T-helper 9 cell (primary cell): ENCODE measurements at regions not wholly inside any gene's neighbourhood (a gene's known extent, or its start where the extent isn't known, plus 50 kb on each side); places are given as distances from the start of the nearest gene placed in this dataset.

Experiments used
- DNase-seq: peaks from one replicate; pipeline ENCODE4 v3.0.0-alpha.2; 2020

DNA sequence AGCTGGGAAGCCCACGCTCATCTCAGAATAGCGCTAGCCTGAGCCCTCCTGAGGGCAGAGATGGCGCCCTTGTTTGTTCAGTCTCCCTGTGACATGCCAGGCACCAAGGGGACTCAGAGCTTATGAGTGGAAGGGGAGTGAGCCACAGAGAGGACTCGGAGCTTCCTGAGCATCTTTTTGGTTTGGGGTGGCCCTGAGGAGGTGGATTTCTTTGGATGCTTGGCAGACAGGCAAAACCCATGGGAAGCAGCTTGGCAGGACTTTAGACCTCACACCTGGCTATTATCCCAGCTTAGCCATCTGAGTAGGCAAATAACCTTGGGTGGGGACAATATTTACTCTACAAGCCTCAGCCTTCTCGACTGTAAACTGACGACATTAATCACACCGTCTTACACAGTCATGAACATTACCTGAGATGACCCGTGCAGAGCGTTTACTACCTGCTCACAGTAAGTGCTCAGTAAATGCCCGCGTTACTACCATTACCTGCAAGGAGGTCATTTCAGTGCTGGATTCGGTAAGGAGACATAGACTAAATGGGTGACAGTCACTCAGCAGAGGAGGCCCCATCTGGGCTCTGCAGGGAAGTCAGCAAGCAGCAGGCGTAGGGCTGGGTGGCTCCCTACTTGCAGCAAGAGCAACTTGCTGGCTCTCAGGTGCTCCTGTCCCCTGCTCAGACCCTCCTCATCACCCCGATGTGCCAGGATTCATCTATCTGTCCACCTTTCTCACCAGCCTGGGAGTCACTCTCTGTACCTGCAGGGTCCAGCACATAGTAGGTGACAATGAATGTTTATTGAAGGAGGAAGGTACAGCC is 54.9 kb downstream of the KLHDC7A start:
- DNase-seq = no peak

DNA sequence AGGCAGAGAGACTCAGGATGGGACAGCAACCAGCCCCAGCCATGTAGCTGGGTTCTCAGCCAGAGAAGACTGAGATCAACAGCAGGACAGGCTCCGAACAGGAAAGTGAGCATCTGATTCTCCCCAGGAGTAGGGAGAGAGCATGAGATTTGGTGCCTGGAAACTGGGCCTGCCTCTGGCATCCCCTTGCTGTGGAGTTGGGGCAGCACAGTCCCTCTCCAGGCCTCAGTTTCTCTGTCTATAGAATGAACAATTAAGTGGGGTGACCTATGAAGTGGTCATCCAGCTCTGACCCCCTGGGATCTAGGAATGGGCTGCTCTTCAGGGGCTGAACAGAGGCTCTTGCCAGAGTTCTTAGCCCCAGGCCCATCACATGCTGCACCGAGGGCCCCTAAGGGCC is 55.6 kb downstream of the KLHDC7A start:
- no peak for DNase-seq

DNA sequence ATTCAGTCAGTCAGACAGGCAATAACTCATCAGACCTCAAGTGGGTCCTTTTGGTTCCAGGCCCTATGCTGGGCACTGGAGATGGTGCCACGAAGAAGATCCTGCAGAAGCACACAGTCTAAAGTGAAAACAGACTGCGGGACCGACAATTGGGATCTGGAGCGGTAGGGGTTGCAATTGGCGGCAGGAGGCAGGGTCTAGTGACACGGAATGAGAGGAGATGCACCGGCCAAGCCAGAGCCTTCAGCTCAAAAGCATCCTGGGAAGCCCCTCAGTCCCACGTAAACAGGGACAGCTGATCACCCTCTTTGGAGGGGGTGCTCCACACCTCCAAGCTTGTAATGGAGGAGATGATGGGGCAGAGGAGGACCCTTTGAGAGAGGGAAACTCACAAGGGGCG is 56.2 kb downstream of the KLHDC7A start:
- no peak for DNase-seq

DNA sequence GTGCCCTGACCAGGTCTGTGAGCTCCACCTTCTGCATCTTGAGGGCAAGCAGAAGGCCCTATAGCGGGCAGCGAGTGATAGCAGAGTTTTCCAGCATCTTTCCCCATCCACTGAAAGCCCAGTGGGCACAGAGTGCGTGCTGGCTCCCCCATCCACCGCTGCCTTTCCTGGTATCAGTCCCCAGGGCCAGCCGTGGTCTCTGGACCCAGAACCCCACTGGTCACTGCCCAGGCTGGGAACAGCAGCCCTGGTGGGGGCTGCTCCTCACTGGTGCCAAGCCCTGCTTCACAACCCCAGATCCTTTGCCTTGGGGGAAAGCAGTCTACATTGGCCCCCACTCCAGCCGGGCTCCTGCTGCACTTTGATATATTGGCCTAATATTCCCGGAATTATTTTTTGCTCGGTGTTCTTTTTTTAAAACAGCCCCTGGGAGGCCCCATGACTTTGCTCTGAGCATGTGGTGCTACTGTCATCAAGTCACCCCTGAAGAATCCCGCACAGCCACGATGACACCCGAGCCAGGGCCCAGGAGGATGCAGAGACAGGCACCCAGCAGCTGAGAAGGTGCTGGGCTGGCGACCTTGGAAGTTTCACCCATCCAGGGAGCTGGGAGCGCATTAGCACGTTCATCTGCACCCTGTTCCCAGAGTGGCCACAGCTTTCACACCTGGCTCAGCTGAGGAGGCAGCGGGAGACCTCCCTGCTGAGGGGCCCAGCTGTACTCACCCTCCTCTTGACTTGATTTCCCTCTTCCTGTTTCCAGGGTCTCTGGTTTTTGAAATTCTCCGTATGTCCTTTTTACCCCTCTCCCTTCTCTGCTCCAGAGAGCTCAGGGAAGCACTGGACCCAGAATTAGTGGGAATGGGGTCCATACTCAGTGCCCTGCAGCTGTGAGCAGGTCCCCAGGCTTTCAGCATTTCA is 56.9 kb downstream of the KLHDC7A start:
- no peak for DNase-seq

DNA sequence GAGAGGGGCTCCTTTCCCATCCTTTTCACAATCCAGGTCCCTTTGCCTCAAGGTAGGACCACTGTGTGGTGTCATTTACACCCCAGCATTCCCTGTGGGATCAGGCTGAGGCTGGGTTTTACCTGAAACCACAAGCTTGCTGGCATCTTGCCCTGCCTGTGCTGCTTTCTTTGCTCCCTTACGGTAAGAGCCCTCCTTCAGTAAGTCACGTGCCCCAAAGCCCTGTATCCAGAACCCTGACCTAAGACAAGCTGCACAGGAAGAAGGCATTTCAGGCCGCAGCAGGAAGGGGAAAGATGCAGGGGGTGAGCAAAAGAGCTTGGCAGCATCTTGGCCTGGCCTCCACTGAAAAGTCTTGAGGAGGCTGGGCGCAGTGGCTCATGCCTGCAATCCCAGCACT is 58.4 kb downstream of the KLHDC7A start:
- no peak for DNase-seq

DNA sequence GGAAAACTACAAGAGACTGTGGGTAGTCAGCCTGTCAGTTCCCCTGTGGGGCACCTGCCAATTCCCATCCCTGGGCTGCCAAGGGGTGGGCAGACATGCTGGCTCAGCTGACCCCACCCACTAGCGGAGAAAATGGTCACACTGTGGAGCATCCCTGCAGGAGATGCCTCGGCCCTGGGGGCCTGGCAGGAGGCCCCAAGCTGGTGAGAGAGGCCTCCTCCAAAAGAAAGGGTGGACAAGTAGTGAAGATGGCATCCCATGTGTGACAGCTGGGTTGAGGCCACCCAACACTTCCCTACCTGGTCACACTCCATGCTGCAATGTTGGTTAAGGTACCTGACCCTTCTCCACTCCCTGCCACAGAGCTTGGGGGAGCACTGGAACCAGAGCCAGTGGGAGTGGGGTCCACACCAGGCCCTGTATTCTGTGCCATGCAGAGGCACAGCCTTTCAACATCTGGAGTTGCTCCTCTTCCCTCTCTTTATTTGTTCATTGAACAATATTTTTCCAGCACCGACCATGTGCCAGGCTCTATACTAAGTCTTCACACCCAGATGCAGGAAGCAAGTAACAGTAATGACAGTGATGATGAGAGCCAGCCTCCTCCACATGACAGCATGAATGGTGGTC is 59.5 kb downstream of the KLHDC7A start:
- no peak for DNase-seq

DNA sequence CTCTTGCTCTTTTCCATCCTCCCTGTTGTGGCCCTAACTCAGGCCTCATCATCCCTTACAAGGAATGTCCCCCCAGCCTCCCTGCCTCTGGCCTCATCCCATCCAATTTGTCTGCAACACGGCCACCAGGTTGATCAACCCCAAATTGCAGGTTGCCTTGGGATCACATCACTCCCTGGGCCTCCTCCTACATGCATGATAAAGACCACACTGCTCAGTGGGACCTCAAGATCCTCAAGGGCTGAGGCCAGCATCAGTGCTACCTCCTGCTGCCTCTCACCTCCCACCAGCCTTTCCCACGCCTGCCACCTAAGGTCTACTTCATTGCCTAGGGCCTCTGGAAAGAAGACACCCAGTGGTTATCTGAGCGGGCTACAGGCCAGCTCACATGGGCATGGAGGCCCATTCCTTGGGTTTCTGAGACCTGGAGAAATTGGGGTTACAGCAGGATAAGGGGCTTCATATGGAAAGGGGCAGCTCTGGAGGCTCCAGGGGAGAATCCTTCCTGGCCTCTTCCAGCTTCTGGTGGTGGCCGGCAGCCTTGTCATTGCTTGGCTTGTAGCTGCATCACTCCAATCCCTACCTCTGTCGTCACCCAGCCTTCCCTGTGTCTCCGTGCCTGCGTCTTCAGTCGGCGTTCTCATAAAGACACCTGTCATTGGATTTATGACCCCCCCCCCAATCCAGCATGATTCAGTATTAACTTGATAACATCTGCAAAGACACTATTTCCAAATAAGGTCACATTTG is 60.5 kb downstream of the KLHDC7A start:
- no peak for DNase-seq

DNA sequence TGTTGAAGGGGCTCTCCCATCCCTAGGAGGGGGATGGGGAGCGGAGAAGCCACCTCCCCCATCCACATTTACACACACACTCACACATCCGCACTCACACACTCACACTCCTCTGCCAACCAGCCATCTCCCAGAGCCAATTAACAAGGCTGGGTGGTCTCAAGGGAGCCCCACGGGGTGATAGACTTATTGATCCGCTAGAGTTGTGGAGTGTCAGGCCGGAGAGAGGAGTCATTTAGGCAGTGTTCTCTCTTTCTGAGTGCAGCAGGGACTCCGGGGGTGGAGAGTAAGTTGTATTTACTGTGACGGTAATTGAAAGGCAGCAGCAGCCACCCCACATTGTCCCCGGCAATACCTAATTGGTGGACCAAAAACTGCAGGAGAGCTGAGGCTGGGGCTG is 61.6 kb downstream of the KLHDC7A start:
- DNase-seq = no peak

DNA sequence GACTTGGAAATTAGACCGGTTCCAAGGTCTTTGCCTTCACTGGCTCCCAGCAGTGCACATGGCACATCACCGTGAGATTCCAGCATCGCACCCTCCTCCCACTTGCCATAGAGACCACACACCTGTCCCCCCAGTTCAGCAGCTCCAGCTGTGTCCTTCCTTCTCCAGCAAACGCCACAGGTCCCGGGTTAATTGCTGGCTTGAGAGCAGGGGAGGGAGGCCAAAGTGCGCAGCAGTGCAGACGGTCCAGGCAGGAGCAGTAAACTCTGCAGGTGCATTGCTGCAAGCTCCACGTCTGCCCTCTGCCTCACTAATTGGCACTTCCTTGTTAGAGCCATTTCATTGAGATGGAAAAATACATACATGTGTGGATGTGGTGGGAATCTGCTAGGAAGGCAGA is 65.3 kb downstream of the KLHDC7A start:
- DNase-seq = no peak

DNA sequence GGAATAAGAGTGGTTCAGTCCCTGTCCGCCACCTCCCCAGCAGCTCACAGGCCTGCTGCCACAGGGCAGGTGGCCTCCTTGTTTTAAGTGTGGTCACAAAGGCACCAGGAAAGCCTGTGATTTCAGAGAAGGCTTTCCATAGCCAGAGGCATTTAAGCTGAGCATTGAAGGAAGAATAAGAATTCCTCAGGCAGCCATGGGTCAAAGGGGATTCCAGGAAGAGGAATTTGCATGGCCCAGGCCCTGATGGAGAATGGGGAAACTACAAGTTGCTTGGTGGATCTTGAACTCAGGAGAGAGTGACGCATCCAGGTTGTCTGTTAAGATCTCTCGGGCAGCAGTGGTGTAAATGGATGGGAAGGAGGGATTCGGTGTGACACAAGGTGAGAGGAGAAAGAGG is 66.7 kb downstream of the KLHDC7A start:
- DNase-seq = no peak

DNA sequence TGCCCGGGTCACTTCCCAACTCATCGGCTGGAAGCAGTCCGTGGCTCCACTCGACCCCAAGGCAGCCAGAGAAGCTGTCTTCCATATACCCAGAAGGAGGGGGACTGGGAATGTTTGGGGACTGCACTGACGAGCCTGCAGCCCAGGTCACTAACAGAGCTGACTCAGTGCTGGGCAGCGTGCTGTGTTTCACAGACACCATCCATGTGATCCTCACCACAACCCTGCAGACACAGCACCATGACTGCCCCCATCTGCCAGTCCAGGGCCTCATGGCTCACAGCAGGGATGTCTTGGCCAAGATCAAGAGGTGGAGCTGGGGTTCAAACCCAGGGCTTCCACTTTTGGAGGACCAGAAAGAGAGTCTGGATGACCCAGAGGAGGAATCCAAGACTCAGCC is 67.9 kb downstream of the KLHDC7A start:
- no peak for DNase-seq

DNA sequence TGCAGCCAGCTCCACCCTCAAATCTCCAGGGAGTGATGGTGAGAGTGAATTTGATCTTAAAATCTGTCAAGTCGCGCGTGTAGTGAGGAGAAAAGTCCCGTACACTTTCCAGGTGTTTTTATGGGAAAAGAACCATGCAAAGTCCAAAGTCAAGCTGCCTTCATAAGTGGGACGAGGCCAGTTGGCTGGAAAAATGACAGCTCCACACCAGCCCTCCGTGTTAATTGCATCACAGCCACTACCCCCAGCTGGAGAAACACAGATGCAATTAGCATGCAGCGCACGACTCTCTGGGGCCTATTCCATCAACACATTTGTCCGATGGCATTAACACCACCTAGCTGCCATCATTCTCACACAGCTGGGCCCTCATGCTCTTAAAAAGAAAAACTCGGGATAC is 68.4 kb downstream of the KLHDC7A start:
- no peak for DNase-seq

DNA sequence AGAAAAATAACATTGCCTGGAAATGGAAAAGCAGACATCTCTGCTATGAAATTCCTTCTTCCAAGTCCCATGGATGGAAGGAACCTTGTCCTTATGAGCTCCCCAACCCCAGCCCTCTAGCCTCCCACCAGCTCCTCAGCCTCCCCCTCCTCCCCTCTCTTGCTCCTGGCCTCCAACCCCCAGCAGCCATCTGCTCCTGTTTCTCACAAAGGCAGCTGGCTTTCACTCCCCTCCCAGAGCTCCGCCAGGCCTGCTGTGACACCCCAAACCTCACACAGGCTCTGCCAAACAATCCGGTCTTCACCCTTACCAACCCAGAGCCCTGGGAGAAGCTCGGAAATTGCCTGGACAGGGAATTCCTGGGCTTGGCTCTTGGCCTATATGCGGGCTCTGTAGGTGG is 69.2 kb downstream of the KLHDC7A start:
- DNase-seq = no peak

DNA sequence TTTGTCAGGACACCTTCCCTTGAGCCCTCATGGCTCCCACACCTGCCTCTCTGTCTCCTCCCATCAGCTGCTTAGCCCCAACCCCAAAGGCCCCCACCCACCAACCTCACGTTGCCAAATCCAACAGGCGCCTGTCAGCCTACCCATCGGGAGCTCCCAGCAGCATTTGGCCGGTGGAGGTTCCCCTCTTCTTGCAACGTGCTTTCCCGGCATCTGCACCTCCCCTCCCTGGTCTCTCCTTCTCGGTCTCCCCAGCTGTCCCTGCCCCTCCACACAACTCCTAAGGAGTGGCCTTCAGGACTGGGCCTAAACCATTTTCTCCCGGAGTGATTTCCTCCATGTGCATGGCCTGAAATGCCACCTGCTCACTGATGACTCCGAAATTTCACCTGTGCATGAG is 71.9 kb downstream of the KLHDC7A start:
- DNase-seq = no peak

DNA sequence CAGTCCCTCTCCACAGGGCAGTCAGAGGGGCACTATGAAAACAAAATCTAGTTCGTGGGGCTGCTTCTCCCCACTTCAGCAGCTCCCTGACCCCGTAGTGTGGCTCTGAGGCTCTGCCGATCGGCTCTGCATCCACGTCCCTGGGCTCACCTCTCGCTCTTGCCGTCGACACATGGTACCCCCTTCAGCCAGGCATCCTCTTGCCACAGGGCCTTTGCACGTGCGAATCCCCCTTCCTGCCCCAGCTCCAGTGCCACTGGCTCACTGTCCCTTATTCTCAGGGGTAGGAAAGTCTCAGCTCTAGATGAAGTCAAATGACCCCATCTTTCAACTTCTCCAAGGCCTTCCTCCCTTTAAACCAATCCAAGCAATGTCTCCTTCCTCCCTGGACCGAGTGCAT is 72.7 kb downstream of the KLHDC7A start:
- DNase-seq = no peak

DNA sequence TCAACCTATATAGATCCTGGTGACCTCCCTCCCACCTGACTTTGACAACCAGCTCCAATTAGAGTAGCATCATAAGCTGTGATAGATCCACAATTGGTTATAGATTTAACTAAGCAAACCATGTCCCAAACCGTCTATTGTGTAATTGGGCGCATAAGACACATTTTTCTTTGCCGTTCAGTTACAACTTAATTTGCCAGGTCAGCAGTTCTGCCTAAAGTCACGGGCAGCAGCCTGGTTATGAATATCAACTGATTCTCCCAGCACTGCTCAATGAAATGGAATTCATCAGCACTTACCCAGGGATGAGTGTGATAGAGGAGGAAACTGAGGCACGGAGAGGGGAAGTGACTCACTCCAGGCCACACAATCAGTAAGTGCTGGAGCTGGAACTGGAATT is 73.4 kb downstream of the KLHDC7A start:
- no peak for DNase-seq

DNA sequence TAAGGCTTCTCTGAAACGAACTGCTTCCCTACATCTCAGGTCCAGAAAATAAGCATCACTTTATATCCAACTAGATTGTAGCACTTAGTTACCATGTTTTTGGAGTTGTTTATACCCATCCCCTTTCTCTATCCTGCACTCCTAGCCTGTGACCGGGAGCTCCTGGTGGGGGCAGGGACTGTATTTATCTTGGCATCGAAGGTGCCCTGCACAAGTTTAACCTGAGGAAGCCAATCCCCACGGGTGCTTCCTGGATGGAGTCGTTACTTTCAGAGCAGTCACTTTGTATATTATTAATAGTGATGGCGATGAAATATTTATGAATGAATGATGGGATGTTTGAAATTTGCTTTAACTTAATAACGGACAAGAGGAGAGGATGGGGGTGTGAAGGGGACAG is 73.9 kb downstream of the KLHDC7A start:
- no peak for DNase-seq

DNA sequence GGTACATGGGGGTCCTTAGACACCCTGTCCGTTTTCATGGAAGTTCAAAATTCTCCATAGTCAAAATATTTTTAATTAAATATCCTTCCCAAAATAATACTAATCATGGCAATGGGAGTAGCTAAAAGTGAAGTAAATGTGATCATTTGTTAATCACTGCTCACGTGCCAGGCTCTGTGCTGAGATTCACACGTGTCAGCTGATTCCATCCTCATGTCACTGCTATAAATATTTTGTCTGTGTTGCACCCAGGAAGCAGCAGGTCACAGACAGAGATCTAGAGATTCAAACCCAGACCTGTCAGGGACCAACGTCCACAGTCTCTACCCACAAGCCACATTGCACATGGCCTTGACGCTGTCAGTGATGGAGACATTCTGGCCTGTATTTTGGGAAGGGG is 74.3 kb downstream of the KLHDC7A start:
- no peak for DNase-seq

DNA sequence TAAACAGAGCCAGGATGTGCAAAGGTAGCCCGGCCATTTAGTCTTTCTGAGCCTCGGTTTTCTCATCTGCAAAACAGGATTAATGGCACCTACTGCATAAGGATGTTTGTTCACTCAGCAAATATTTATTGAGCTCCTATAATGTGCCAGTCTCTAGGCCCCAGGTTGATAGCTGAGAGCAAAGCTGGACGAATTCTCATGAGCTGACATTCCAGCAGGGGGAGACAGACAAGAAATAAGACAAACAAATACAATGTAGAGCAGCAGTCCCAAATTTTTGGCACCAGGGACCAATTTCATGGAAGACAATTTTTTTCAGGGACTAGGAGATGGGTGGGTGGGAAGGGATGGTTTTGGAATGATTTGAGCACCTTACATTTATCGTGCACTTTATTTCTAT is 74.3 kb upstream of the PAX7 start:
- DNase-seq = no peak

DNA sequence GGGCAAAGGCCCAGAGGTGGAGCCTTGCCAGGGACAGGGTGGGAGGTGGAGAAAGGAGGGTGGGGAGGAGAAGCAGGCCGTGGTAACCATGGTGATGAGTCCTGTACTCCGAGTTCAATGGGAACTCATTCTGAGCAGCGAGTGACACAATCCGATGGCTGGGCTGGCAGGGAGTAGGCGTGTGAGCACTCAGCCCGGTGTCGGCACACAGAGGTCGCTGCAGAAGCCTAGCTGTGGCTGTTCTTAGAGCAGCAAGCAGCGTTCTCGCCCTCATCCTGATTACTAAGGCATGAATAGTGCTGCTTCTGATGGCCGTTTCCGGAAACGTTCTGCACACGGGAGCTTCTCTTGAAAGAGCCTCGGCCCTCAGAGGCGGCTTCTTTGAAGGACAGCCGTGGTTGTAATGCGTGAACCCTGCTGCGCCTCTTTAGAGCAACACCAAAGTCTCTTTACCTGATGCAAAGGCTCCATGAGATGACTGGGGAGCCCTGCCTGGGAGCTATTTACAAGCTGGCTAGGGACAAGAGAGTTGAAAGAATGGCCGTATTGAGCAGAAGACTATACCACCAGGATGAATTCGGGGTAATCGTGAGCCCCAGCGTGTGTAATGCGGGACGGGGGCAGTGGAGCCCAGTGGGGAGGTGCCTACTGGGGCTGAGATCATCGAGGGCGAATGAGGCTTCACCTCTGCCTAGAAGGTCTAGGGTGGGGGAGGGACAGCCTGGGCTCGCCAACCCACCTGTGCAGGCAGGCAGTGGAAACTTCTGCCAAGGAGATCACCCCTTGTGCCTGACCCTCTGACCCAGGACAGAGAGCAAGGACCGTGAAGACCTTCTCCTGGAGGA is 72.8 kb upstream of the PAX7 start:
- DNase-seq = no peak

DNA sequence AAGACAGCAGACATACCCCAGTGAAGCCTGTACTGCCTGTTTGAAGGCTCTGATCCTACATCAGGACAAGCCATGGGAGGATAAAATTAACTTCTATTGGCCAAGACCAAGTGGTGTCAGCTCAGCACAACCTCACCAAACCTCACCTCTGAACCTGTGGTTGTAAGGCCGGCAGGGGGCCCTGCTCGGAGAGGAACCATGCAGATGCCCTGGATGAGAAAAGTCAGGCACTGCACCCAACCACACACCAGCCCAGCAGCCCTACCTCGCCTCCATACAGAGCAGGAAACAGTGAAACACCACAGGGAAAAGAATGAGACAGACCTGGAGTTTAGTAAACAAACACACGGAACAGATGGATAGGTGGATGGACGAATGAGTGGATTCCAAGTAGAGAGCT is 70.0 kb upstream of the PAX7 start:
- DNase-seq = no peak

DNA sequence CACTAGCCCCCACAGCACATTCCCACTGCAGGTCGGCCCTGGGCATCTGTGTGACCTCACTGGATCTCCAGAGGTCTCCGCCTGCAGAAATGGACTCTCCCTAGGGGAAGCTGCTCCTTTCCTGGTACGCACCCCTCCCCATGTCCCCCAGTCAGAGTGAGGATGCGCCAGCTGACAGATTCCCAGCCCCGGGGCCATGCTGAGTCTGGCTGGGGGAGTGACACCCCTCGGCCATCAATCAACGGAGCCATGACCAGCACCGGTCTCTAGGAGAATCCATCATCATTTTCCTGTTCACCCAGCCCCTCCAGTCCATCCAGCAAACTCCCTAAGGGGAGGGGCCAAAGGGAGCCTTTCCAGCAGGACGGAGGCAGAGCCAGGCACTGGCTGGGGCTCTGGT is 68.7 kb upstream of the PAX7 start:
- DNase-seq = no peak
